H1 (cell line): ENCODE measurements at regions not wholly inside any gene's neighbourhood (a gene's known extent, or its start where the extent isn't known, plus 50 kb on each side); places are given as distances from the start of the nearest gene placed in this dataset.

Experiments
- CTCF ChIA-PET: fragments of 300-600 bp; sonication (Branson Sonifier 250); formaldehyde crosslinking; loops from one replicate; lab custom pipeline; 2021; ENCODE audit not compliant: partially characterized antibody; lab: Charles Lee
- POLR2A ChIA-PET: fragments of 300-600 bp; sonication (Branson Sonifier 250); formaldehyde crosslinking; loops from one replicate; lab custom pipeline; 2021; ENCODE audit warnings: inconsistent platforms; ENCODE audit not compliant: partially characterized antibody; lab: Charles Lee
- DNase-seq, 2 experiments: peaks; one replicate each; pipeline versions ENCODE4 v3.0.0 to v3.0.0-alpha.2; 2010 to 2022; ENCODE audit warnings: low spot score in 2 of 2, low read depth in 1 of 2, mixed read lengths in 1 of 2
- FAIRE-seq: peaks from 2 replicates; lab custom pipeline; 2011; peaks lifted over from hg19 to GRCh38; lab: Jason Lieb, UNC
- H2AFZ ChIP-seq: 2 replicates; pipeline ENCODE4 v1.8.1; 2012; ENCODE audit warnings: low read length, inconsistent platforms
- H2AK5ac ChIP-seq: 2 replicates; pipeline ENCODE4 v1.6.1; 2013; ENCODE audit warnings: low read depth, low read length
- H2BK120ac ChIP-seq: replicated peaks from 2 replicates; pipeline ENCODE3; 2013; ENCODE audit warnings: low read depth, low read length, inconsistent platforms
- H2BK12ac ChIP-seq: 2 replicates; pipeline ENCODE4 v1.6.1; 2013; ENCODE audit warnings: low read depth, low read length
- H2BK15ac ChIP-seq: 2 replicates; pipeline ENCODE4 v1.6.1; 2013; ENCODE audit warnings: low read length
- H2BK20ac ChIP-seq: 2 replicates; pipeline ENCODE4 v1.6.1; 2013; ENCODE audit warnings: low read length
- H2BK5ac ChIP-seq: 2 replicates; pipeline ENCODE4 v1.6.1; 2013; ENCODE audit warnings: low read depth, low read length
- H3K14ac ChIP-seq: 2 replicates; pipeline ENCODE4 v1.6.1; 2013; ENCODE audit warnings: inconsistent platforms; ENCODE audit not compliant: insufficient read length
- H3K18ac ChIP-seq: 2 replicates; pipeline ENCODE4 v1.6.1; 2013; ENCODE audit warnings: low read length; ENCODE audit errors: extremely low read depth
- H3K23ac ChIP-seq: 2 replicates; pipeline ENCODE4 v1.6.1; 2013; ENCODE audit warnings: inconsistent platforms; ENCODE audit not compliant: insufficient read length
- H3K23me2 ChIP-seq: 2 replicates; pipeline ENCODE4 v1.6.1; 2013; ENCODE audit warnings: low read depth, low read length
- H3K27ac ChIP-seq: 2 replicates; pipeline ENCODE4 v1.6.1; 2011; ENCODE audit warnings: low read depth, low read length, inconsistent platforms
- H3K27me3 ChIP-seq, 4 experiments: replicated peaks in 1 of 4; 1 replicate in 1 of 4; 2 replicates in 3 of 4; pipeline versions ENCODE4 v1.6.1 to v1.8.1; 2011 to 2013; ENCODE audit warnings: low read length in 3 of 4, mild to moderate bottlenecking in 3 of 4, inconsistent platforms in 2 of 4, mixed read lengths in 2 of 4, moderate library complexity in 1 of 4; ENCODE audit not compliant: control insufficient read depth in 3 of 4, insufficient read depth in 3 of 4; ENCODE audit errors: extremely low read depth in 1 of 4
- H3K36me3 ChIP-seq, 4 experiments: 2 replicates each; pipeline versions ENCODE4 v1.6.1 to v1.8.1; 2011 to 2013; ENCODE audit warnings: mild to moderate bottlenecking in 4 of 4, low read length in 3 of 4, moderate library complexity in 2 of 4, control low read depth in 1 of 4, inconsistent platforms in 1 of 4; ENCODE audit not compliant: insufficient read depth in 4 of 4, control insufficient read depth in 2 of 4
- H3K4ac ChIP-seq: replicated peaks from 2 replicates; pipeline ENCODE3; 2013; ENCODE audit warnings: low read length, low read depth, mixed read lengths, inconsistent platforms; ENCODE audit not compliant: insufficient read length
- H3K4me1 ChIP-seq, 4 experiments: replicated peaks in 1 of 4; 1 replicate in 1 of 4; 2 replicates in 3 of 4; pipeline versions ENCODE4 v1.6.1 to v1.8.1; 2011 to 2013; ENCODE audit warnings: low read length in 3 of 4, inconsistent platforms in 2 of 4, mixed read lengths in 1 of 4; ENCODE audit not compliant: insufficient read depth in 4 of 4, control insufficient read depth in 3 of 4
- H3K4me2 ChIP-seq, 2 experiments: 2 replicates each; pipeline versions ENCODE4 v1.6.1 to v1.8.1; 2011 to 2013; ENCODE audit warnings: low read depth in 2 of 2, low read length in 2 of 2, control low read depth in 1 of 2, inconsistent platforms in 1 of 2, mild to moderate bottlenecking in 1 of 2; ENCODE audit not compliant: insufficient read depth in 1 of 2
- H3K4me3 ChIP-seq, 4 experiments: fragments of 200-600, 300-600 bp in 1 of 4; sonication (generic), shearing (Covaris generic), sonication (Bioruptor Twin) in 1 of 4; 2 replicates each; pipeline versions ENCODE4 v1.5.1 to v1.8.1; 2011 to 2016; ENCODE audit warnings: low read length in 4 of 4, low read depth in 3 of 4, control low read depth in 2 of 4, inconsistent platforms in 2 of 4, mild to moderate bottlenecking in 2 of 4, mixed read lengths in 1 of 4, moderate library complexity in 1 of 4; ENCODE audit not compliant: insufficient read depth in 2 of 4; ENCODE audit errors: extremely low read depth in 1 of 4
- H3K56ac ChIP-seq: replicated peaks from 2 replicates; pipeline ENCODE3; 2013; ENCODE audit warnings: low read depth, mild to moderate bottlenecking, mixed read lengths, low read length, inconsistent platforms; ENCODE audit not compliant: insufficient read length
- H3K79me1 ChIP-seq: 2 replicates; pipeline ENCODE4 v1.6.1; 2013; ENCODE audit warnings: low read depth, low read length, control low read depth
- H3K79me2 ChIP-seq, 2 experiments: 2 replicates each; pipeline versions ENCODE4 v1.6.1 to v1.8.1; 2012 to 2013; ENCODE audit warnings: low read length in 2 of 2, mild to moderate bottlenecking in 2 of 2, inconsistent platforms in 1 of 2; ENCODE audit not compliant: insufficient read depth in 2 of 2, control insufficient read depth in 1 of 2
- H3K9ac ChIP-seq, 4 experiments: replicated peaks in 1 of 4; 1 replicate in 1 of 4; 2 replicates in 3 of 4; pipeline versions ENCODE4 v1.6.1 to v1.8.1; 2011 to 2013; ENCODE audit warnings: low read depth in 3 of 4, low read length in 3 of 4, control low read depth in 2 of 4, mild to moderate bottlenecking in 2 of 4, moderate library complexity in 2 of 4, inconsistent platforms in 1 of 4; ENCODE audit errors: extremely low read depth in 1 of 4
- H3K9me3 ChIP-seq, 2 experiments: 2 replicates each; pipeline versions ENCODE4 v1.6.1 to v1.8.1; 2012 to 2013; ENCODE audit warnings: mild to moderate bottlenecking in 2 of 2, moderate library complexity in 2 of 2, control low read depth in 1 of 2, inconsistent platforms in 1 of 2, low read depth in 1 of 2, low read length in 1 of 2, mixed read lengths in 1 of 2; ENCODE audit not compliant: insufficient read depth in 2 of 2
- H4K20me1 ChIP-seq, 2 experiments: replicated peaks in 1 of 2; 2 replicates each; pipeline versions ENCODE3 to v1.8.1; 2011 to 2013; ENCODE audit warnings: inconsistent platforms in 2 of 2, low read length in 2 of 2, mild to moderate bottlenecking in 1 of 2; ENCODE audit not compliant: insufficient read depth in 2 of 2, control insufficient read depth in 1 of 2
- H4K5ac ChIP-seq: 2 replicates; pipeline ENCODE4 v1.6.1; 2013; ENCODE audit warnings: low read length, low read depth, mixed read lengths, inconsistent platforms; ENCODE audit not compliant: insufficient read length
- H4K8ac ChIP-seq: 2 replicates; pipeline ENCODE4 v1.8.0; 2013; ENCODE audit warnings: mild to moderate bottlenecking, moderate library complexity, low read length, inconsistent platforms; ENCODE audit not compliant: insufficient read depth; ENCODE audit errors: extremely low read depth
- H4K91ac ChIP-seq: replicated peaks from 2 replicates; pipeline ENCODE3; 2013; ENCODE audit warnings: low read length, mixed read lengths, inconsistent platforms; ENCODE audit not compliant: insufficient read length
- ATF2 ChIP-seq: IDR thresholded peaks from 2 replicates; pipeline ENCODE4 v1.6.1; 2012; ENCODE audit warnings: low read length, inconsistent platforms
- CTBP2 ChIP-seq: IDR thresholded peaks from 2 replicates; pipeline ENCODE4 v1.7.0; 2011; ENCODE audit warnings: borderline replicate concordance, mild to moderate bottlenecking, moderate library complexity, mixed read lengths, low read length; ENCODE audit not compliant: insufficient read depth, insufficient read length
- KDM1A ChIP-seq: fragments of 200-600, 300-600 bp; sonication (generic); IDR thresholded peaks from 2 replicates; pipeline ENCODE4 v1.7.1; 2016; ENCODE audit warnings: mild to moderate bottlenecking, low read length, borderline replicate concordance
- TBP ChIP-seq: IDR thresholded peaks from 2 replicates; pipeline ENCODE4 v1.6.1; 2011; ENCODE audit warnings: low read depth, low read length, improper control_type of control experiment
- WGBS, 2 experiments: shearing (Covaris generic) in 1 of 2; methylation state at CpG; one replicate each; pipeline versions ENCODE4 v1.1.6 to v1.1.7; 2013 to 2015; ENCODE audit warnings: low lambda C conversion rate in 2 of 2, mixed read lengths in 2 of 2, inconsistent platforms in 1 of 2, low coverage in 1 of 2, missing lambda C conversion rate in 1 of 2; ENCODE audit not compliant: insufficient replicate concordance in 2 of 2, insufficient coverage in 1 of 2, insufficient read length in 1 of 2; ENCODE audit errors: extremely low coverage in 1 of 2, missing lambda C conversion rate in 1 of 2; 5-methylcytosine and 5-hydroxymethylcytosine counted together

- Histone ChIP-seq H3K79me2 (no peaks in the 10 kb centered on the region), H2AK5ac (no peak overlapping the region), H4K5ac (no peak overlapping the region), H3K4me3 (no peak overlapping the region), H3K9me3 (peaks cover 6 to 7% of the 10 kb centered on the region in 2 experiments; a peak in 3 of 4 replicates), H2BK12ac (no peak overlapping the region), H3K4ac (no peak overlapping the region), H3K18ac (no peak overlapping the region), H2BK20ac (no peak overlapping the region), H2BK15ac (no peak overlapping the region), H3K14ac (no peak overlapping the region), H2AFZ (no peak overlapping the region), H3K79me1 (no peaks in the 10 kb centered on the region), H3K23me2 (no peaks in the 10 kb centered on the region), H3K4me1 (no peaks in the 10 kb centered on the region), H4K20me1 (no peaks in the 10 kb centered on the region), H3K9ac (no peak overlapping the region), H4K8ac (no peak overlapping the region), H2BK120ac (no peak overlapping the region), H2BK5ac (no peak overlapping the region), H3K4me2 (no peak overlapping the region), H3K36me3 (no peaks in the 10 kb centered on the region), H3K27ac (no peak overlapping the region), H3K56ac (no peak overlapping the region), H3K23ac (no peak overlapping the region), H3K27me3 (no peaks in the 10 kb centered on the region), H4K91ac (no peak overlapping the region)
- CTCF ChIA-PET = interaction anchor here (1.2 to 3.6 kb wide), 2 partner anchors 9 to 136 kb away, joined by 3 to 17 read pairs; no protein-coding TSS in a partner anchor
- DNase-seq = no peak
- FAIRE-seq = no peak
- TF ChIP-seq ATF2 = no peak
- TF ChIP-seq KDM1A = no peak
- TF ChIP-seq TBP = no peak
- TF ChIP-seq CTBP2 = no peak
- 93% methylated on average over 3 of the region's 3 CpGs; no CpG with 5 or more reads in 1 of the 2 experiments for WGBS, 2 experiments
- POLR2A ChIA-PET = no interaction called here
Measured at GRCh38 chr4:28082686-28083390, 1222.2 kb downstream of the STIM2 start.
